ENCODE measurements at regions not wholly inside any gene's neighbourhood (a gene's known extent, or its start where the extent isn't known, plus 50 kb on each side); places are given as distances from the start of the nearest gene placed in this dataset.
"Not testable (repeated sequence)": the region's sequence is repeated elsewhere in the genome, so short reads cannot be mapped to it uniquely, and the experiment has no call there.

DNA sequence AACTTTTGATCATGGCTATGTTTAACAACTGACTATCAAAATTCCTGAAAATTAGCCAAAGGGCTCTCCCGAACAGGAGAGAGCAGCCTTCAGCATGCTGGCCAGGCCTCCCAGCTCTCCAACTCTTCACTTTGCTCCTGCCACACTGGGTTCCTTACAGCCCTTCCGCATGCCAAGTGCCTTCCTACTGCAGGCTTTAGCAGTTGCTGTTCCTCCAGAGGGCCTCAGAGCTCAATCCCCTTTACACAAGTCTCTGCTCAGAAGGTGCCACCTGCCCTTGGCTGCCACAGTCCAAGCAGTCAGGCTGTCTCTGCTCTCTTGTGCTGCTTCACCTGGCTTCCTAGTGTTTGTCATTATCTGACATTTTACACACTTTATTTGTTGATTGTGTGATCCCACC lies 553.1 kb upstream of the PPP2R3A start:
- H3K36me3 ChIP-seq: no peaks in the 10 kb centered on the region
- no peak overlapping the region for H3K27ac ChIP-seq
- H3K9me3 ChIP-seq: no peaks in the 10 kb centered on the region
- 64 to 74% methylated on average over 2 of the region's 2 CpGs for WGBS, 2 donors
- H3K4me3 ChIP-seq: no peak overlapping the region
- intact Hi-C loops (cut with DNase I): no loop called here
- TF ChIP-seq, protein P1, sequence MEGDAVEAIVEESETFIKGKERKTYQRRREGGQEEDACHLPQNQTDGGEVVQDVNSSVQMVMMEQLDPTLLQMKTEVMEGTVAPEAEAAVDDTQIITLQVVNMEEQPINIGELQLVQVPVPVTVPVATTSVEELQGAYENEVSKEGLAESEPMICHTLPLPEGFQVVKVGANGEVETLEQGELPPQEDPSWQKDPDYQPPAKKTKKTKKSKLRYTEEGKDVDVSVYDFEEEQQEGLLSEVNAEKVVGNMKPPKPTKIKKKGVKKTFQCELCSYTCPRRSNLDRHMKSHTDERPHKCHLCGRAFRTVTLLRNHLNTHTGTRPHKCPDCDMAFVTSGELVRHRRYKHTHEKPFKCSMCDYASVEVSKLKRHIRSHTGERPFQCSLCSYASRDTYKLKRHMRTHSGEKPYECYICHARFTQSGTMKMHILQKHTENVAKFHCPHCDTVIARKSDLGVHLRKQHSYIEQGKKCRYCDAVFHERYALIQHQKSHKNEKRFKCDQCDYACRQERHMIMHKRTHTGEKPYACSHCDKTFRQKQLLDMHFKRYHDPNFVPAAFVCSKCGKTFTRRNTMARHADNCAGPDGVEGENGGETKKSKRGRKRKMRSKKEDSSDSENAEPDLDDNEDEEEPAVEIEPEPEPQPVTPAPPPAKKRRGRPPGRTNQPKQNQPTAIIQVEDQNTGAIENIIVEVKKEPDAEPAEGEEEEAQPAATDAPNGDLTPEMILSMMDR (IDR thresholded peaks at IDR 0.05): no peak
- TF ChIP-seq POLR2A (IDR thresholded peaks at IDR 0.05) (no peak), EP300 (IDR thresholded peaks at IDR 0.05) (no peak), POLR2AphosphoS5 (IDR thresholded peaks at IDR 0.05) (no peak)
- H3K27me3 ChIP-seq: no peaks in the 10 kb centered on the region
- no peak for DNase-seq
- no peaks in the 10 kb centered on the region for H3K4me1 ChIP-seq

DNA sequence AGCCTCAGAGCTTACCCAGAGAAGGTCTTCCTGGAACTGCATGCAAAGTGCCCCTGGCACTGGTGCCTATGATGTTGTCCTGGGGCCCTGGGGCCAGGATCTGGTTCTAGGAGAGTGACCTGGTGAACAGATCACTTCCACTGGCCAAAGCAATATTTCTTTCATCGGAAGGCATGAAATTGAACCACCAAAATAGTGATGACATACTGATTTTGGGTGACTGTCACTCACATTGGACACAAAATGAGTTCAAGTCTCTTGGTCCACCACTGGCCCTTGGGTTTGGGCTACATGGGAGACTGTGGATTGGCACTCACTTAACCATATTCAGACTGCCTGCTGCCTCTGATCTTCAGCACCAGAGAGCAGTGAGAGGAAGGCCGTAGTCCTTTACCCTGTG lies 549.3 kb upstream of the PPP2R3A start:
- no peak for DNase-seq
- 92 to 95% methylated on average over 2 of the region's 2 CpGs for WGBS, 2 donors
- intact Hi-C loops (cut with DNase I): no loop called here

DNA sequence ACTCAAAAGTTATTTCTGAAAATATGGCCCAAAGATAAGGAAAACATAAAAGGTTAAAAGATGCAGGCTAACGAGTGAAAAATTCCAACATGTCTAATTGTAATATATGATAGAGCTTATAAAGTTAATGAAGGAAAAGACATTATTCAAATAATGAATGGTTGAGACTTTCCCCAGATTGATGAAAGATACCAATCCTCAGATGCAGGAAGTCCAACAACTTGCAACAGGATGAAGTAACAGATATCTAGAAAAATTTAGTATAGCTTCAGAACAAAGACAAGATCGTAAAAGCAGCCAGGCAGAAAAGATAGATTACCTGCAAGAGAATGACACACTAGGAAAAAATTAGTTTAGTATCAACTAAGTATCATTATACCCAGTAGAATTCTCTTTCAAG lies 546.4 kb upstream of the PPP2R3A start:
- Histone ChIP-seq H3K27ac (no peak overlapping the region), H3K36me3 (no peaks in the 10 kb centered on the region), H3K9me3 (peaks cover 0 to 2% (median 0%) of the 10 kb centered on the region in 4 donors), H3K4me3 (no peak overlapping the region), H3K27me3 (no peaks in the 10 kb centered on the region), H3K4me1 (no peaks in the 10 kb centered on the region)
- WGBS, 2 donors: 51 to 74% methylated on average over 2 of the region's 2 CpGs
- no peak for DNase-seq
- intact Hi-C loops (cut with DNase I): no loop called here
- TF ChIP-seq, protein P1 (IDR thresholded peaks at IDR 0.05): no peak

More for the DNA sequence above, 549.3 kb upstream of the PPP2R3A start:
- H3K9me3 ChIP-seq: peaks cover 0 to 2% (median 0%) of the 10 kb centered on the region in 4 donors
- H3K27me3 ChIP-seq: no peaks in the 10 kb centered on the region
- H3K4me1 ChIP-seq: no peaks in the 10 kb centered on the region
- no peak overlapping the region for H3K4me3 ChIP-seq
- TF ChIP-seq POLR2A (IDR thresholded peaks at IDR 0.05) (no peak), POLR2AphosphoS5 (IDR thresholded peaks at IDR 0.05) (no peak), EP300 (IDR thresholded peaks at IDR 0.05) (no peak)
- TF ChIP-seq, protein P1 (IDR thresholded peaks at IDR 0.05): no peak
- H3K36me3 ChIP-seq: no peaks in the 10 kb centered on the region
- H3K27ac ChIP-seq: no peak overlapping the region

DNA sequence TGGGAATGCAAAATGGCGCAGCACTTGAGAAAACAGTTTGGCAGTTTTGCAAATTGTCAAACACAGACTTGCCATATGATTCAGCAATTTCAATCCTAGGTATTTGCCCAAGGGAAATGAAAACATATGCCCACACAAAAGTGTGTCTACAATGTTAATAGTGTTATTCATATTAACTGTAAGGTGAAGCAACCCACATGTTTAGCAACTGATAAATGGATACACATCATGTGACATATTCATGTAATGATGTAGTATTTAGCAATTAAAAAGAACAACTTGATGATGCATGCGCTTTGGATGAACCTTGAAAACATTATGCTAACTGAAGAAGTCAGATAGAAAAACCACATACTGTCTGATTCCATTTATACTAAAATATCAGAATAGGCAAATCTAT lies 539.0 kb upstream of the PPP2R3A start:
- H3K4me3 ChIP-seq: no peak overlapping the region
- TF ChIP-seq, protein P1 (IDR thresholded peaks at IDR 0.05): no peak
- TF ChIP-seq POLR2A (IDR thresholded peaks at IDR 0.05) (no peak), EP300 (IDR thresholded peaks at IDR 0.05) (no peak), POLR2AphosphoS5 (IDR thresholded peaks at IDR 0.05) (no peak)
- WGBS, 2 donors: 92 to 95% methylated on average over 2 of the region's 2 CpGs

DNA sequence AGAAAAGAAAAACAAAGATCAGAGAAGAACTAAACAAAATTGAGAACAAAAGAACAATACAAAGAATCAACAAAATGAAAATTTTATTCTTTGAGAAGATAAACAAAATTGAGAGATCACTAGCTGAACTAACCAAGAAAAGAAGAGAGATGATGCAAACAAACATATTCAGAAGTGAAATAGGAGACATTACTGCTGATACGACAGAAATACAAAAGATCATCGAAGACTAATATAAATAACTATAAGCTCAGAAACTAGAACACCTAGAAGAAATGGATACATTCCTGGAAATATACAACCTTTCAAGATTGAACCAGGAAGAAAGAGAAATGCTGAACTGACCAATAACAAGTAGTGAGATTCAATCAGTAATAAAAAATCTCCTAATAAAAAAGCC lies 533.1 kb upstream of the PPP2R3A start:
- Histone ChIP-seq H3K4me1 (no peaks in the 10 kb centered on the region), H3K36me3 (no peaks in the 10 kb centered on the region), H3K4me3 (no peak overlapping the region), H3K27ac (no peak overlapping the region), H3K27me3 (no peaks in the 10 kb centered on the region), H3K9me3 (no peaks in the 10 kb centered on the region)
- WGBS, 2 donors: 82 to 97% methylated on average over 2 of the region's 2 CpGs
- DNase-seq: no peak
- intact Hi-C loops (cut with DNase I): no loop called here
- TF ChIP-seq POLR2A (IDR thresholded peaks at IDR 0.05) (no peak), EP300 (IDR thresholded peaks at IDR 0.05) (no peak), POLR2AphosphoS5 (IDR thresholded peaks at IDR 0.05) (no peak)
- TF ChIP-seq, protein P1 (IDR thresholded peaks at IDR 0.05): no peak

More for the DNA sequence above, 539.0 kb upstream of the PPP2R3A start:
- no peaks in the 10 kb centered on the region for H3K4me1 ChIP-seq
- no peaks in the 10 kb centered on the region for H3K27me3 ChIP-seq
- DNase-seq: no peak
- intact Hi-C loops (cut with DNase I): no loop called here
- H3K27ac ChIP-seq: no peak overlapping the region
- H3K36me3 ChIP-seq: no peaks in the 10 kb centered on the region
- H3K9me3 ChIP-seq: no peaks in the 10 kb centered on the region

DNA sequence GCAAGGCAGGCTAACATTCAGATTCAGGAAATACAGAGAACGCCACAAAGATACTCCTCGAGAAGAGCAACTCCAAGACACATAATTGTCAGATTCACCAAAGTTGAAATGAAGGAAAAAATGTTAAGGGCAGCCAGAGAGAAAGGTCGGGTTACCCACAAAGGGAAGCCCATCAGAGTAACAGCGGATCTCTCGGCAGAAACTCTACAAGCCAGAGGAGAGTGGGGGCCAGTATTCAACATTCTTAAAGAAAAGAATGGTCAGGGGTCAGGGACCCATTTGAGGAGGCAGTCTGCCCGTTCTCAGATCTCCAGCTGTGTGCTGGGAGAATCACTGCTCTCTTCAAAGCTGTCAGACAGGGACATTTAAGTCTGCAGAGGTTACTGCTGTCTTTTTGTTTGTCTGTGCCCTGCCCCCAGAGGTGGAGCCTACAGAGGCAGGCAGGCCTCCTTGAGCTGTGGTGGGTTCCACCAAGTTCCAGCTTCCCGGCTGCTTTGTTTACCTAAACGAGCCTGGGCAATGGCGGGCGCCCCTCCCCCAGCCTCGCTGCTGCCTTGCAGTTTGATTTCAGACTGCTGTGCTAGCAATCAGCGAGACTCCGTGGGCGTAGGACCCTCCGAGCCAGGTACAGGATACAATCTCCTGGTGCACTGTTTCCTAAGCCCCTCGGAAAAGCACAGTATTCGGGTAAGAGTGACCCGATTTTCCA lies 526.5 kb upstream of the PPP2R3A start:
- H3K4me3 ChIP-seq; H3K4me1 ChIP-seq; intact Hi-C loops (cut with DNase I); H3K36me3 ChIP-seq; H3K27me3 ChIP-seq; H3K9me3 ChIP-seq; DNase-seq; H3K27ac ChIP-seq: not testable (repeated sequence)
- 69 to 71% methylated on average over 16 of the region's 18 CpGs for WGBS, 2 donors

DNA sequence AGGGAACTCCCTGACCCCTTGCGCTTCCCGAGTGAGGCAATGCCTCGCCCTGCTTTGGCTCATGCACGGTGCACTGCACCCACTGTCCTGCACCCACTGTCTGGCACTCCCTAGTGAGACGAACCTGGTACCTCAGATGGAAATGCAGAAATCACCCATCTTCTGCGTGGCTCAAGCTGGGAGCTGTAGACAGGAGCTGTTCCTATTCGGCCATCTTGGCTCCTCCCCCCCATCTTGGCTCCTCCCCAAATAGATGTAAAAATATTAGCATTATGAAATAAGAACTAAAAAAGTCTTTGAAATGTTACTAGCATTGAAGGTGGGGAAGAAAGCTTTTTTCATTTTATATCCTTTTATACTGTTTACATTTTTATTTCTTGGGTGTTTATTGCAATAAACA lies 525.9 kb upstream of the PPP2R3A start:
- H3K27ac ChIP-seq; H3K9me3 ChIP-seq; H3K27me3 ChIP-seq; DNase-seq; intact Hi-C loops (cut with DNase I); H3K4me1 ChIP-seq; H3K4me3 ChIP-seq; H3K36me3 ChIP-seq: not testable (repeated sequence)
- 71 to 88% methylated on average over 7 of the region's 7 CpGs for WGBS, 2 donors

Data from sigmoid colon (tissue), 6 donors.